Vagina (tissue), 2 donors: ENCODE measurements at regions not wholly inside any gene's neighbourhood (a gene's known extent, or its start where the extent isn't known, plus 50 kb on each side); places are given as distances from the start of the nearest gene placed in this dataset.

ENCODE experiments used
- DNase-seq, 2 donors: peaks; one replicate each; pipeline ENCODE4 v3.0.0-alpha.2; 2017; ENCODE audit errors: extremely low spot score in 2 of 2
- H3K27ac ChIP-seq: fragments of 200-600 bp; sonication (generic); one replicate; pipeline ENCODE4 v1.5.1; 2019
- H3K27me3 ChIP-seq: fragments of 200-600 bp; sonication (generic); one replicate; pipeline ENCODE4 v1.5.1; 2019
- H3K36me3 ChIP-seq, 2 donors: fragments of 200-600 bp; sonication (generic); one replicate each; pipeline ENCODE4 v1.5.1; 2017 to 2019
- H3K4me1 ChIP-seq: fragments of 200-600 bp; sonication (generic); one replicate; pipeline ENCODE4 v1.5.1; 2019
- H3K4me3 ChIP-seq, 2 donors: fragments of 200-600 bp; sonication (generic); 1 replicate in 1 of 2; 2 replicates in 1 of 2; pipeline ENCODE4 v1.5.1; 2016 to 2019
- H3K9me3 ChIP-seq: fragments of 200-600 bp; sonication (generic); one replicate; pipeline ENCODE4 v1.5.1; 2019
- POLR2A ChIP-seq, 2 donors: fragments of 450-650 bp; IDR thresholded peaks; one replicate each; pipeline ENCODE4 v1.6.1; 2017; ENCODE audit warnings: antibody characterized with exemption in 2 of 2, mild to moderate bottlenecking in 2 of 2, moderate library complexity in 2 of 2
- POLR2AphosphoS5 ChIP-seq, 2 donors: sonication (generic); formaldehyde crosslinking; IDR thresholded peaks; one replicate each; pipeline ENCODE4 v1.9.0; 2017; ENCODE audit warnings: antibody characterized with exemption in 2 of 2, mild to moderate bottlenecking in 2 of 2, low read depth in 1 of 2; ENCODE audit not compliant: insufficient read depth in 1 of 2
- intact Hi-C: fragments of 100-400 bp; cut with DNase I; formaldehyde crosslinking; loops from one replicate; pipeline ENCODE4 v1.15.1; 2023
- TF ChIP-seq, protein P1 (sequence below), 3 experiments: fragments of 450-650 bp in 2 of 3; fragments of 200-600 bp in 1 of 3; sonication (generic) in 1 of 3; IDR thresholded peaks; one replicate each; pipeline ENCODE4 v1.5.1; 2017 to 2019; ENCODE audit warnings: antibody characterized with exemption in 3 of 3, mild to moderate bottlenecking in 2 of 3, moderate library complexity in 2 of 3

DNA sequence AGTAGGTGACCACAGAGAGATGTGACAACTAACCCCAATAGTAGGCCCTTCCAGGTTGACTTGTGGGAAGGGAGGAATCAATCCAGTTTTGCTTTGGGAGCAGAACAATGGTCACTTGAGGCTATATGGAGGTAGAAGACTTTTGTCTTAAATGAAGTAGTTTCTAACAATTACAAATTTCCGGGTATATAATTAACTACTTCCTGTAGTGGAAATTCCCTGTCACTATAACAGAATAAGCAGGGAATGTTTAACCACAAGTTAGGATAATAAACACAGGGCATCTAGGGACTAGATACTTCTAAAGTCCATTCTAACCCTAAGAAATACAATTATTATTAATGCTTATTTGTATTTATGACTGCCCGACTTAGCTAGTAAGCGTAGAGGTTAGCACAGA lies 99.0 kb upstream of the TRPC3 start:
- H3K9me3 ChIP-seq = no peaks in the 10 kb centered on the region

DNA sequence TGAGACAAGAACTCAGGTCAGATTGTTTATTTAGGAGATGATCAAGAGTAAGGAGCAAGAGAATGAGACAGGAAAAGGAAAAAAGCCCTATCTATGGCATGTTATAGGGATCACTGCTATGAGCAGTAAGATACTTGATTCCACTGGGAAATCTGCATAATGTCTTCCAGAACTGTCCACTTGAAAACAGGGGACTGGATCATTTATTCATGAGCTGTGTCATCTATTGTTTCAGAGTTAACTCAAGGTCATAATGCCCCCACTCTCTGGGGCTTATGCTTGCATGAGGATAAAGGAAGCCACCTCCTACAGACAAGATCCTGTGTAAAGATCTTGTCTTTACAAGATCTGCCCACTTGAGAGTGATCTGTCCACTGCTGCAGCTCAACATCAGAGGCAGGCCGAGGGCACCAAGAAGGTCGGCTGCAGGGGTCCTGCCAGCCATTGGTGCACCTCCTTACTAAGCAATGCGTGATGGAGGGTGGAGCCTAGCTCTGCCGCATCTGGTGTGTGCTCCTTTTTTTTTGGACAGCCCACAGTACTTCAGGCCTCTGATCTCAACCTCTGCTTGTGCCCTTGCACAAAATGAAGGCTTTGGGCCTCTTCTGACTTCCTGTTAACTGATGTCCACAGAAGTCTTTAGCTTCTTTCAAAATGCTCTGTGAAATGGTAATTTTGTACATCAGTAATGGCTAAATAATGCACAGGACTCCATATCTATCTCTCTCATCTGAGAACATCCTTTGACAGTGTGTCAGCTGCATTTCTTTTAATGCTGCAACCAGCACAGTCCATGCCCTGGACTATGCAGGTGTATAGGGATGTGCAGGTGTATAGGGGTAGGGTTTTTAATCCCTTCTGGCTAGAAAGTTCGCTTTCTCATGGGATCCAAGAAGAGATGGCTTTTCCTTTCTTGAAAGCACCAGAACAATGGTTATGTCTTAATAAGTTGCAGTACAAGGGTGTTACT lies 95.9 kb upstream of the TRPC3 start:
- Histone ChIP-seq H3K36me3 (no peaks in the 10 kb centered on the region), H3K4me1 (no peaks in the 10 kb centered on the region), H3K27ac (no peak overlapping the region), H3K4me3 (no peak overlapping the region), H3K9me3 (no peaks in the 10 kb centered on the region), H3K27me3 (no peaks in the 10 kb centered on the region)
- TF ChIP-seq POLR2AphosphoS5 (IDR thresholded peaks at IDR 0.05; ENCODE audit: insufficient read depth in 1 of 2, low read depth in 1 of 2) (no peak), POLR2A (IDR thresholded peaks at IDR 0.05) (no peak)
- TF ChIP-seq, protein P1, sequence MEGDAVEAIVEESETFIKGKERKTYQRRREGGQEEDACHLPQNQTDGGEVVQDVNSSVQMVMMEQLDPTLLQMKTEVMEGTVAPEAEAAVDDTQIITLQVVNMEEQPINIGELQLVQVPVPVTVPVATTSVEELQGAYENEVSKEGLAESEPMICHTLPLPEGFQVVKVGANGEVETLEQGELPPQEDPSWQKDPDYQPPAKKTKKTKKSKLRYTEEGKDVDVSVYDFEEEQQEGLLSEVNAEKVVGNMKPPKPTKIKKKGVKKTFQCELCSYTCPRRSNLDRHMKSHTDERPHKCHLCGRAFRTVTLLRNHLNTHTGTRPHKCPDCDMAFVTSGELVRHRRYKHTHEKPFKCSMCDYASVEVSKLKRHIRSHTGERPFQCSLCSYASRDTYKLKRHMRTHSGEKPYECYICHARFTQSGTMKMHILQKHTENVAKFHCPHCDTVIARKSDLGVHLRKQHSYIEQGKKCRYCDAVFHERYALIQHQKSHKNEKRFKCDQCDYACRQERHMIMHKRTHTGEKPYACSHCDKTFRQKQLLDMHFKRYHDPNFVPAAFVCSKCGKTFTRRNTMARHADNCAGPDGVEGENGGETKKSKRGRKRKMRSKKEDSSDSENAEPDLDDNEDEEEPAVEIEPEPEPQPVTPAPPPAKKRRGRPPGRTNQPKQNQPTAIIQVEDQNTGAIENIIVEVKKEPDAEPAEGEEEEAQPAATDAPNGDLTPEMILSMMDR (IDR thresholded peaks at IDR 0.05) = no peak
- no peak for DNase-seq
- intact Hi-C loops = no loop called here

More for the DNA sequence above, 99.0 kb upstream of the TRPC3 start:
- Histone ChIP-seq H3K27me3 (no peaks in the 10 kb centered on the region), H3K36me3 (no peaks in the 10 kb centered on the region), H3K4me3 (no peak overlapping the region), H3K4me1 (no peaks in the 10 kb centered on the region), H3K27ac (no peak overlapping the region)
- intact Hi-C loops = no loop called here
- DNase-seq = no peak
- TF ChIP-seq, protein P1 (IDR thresholded peaks at IDR 0.05) = no peak
- TF ChIP-seq POLR2A (IDR thresholded peaks at IDR 0.05) (no peak), POLR2AphosphoS5 (IDR thresholded peaks at IDR 0.05; ENCODE audit: insufficient read depth in 1 of 2, low read depth in 1 of 2) (no peak)

DNA sequence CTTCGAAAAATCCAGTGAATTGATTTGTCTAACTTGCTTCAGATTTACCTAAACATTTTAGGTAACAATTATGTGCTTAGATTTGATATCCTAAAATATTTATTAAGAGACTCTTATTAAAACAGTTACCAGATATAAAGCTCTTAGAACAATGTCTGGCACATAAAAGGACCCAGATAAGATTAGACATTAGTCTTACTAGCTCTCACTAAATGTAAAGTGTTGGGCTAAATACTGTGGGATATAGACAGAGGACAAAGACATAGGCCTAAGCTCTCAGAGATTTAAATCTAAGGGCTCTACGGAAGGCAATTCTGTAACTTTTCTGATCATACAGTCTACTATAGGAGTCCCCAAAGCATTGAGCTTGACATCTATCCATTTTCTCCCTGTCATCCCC lies 94.4 kb upstream of the TRPC3 start:
- H3K4me1 ChIP-seq = no peaks in the 10 kb centered on the region
- DNase-seq = no peak
- intact Hi-C loops = no loop called here
- H3K9me3 ChIP-seq = no peaks in the 10 kb centered on the region
- no peaks in the 10 kb centered on the region for H3K36me3 ChIP-seq
- H3K27ac ChIP-seq = no peak overlapping the region
- H3K27me3 ChIP-seq = no peaks in the 10 kb centered on the region
- no peak overlapping the region for H3K4me3 ChIP-seq
- TF ChIP-seq POLR2AphosphoS5 (IDR thresholded peaks at IDR 0.05; ENCODE audit: insufficient read depth in 1 of 2, low read depth in 1 of 2) (no peak), POLR2A (IDR thresholded peaks at IDR 0.05) (no peak)
- TF ChIP-seq, protein P1 (IDR thresholded peaks at IDR 0.05) = no peak

- Histone ChIP-seq H3K4me1 (no peaks in the 10 kb centered on the region), H3K27me3 (no peaks in the 10 kb centered on the region), H3K4me3 (no peak overlapping the region), H3K27ac (no peak overlapping the region), H3K9me3 (no peaks in the 10 kb centered on the region), H3K36me3 (no peaks in the 10 kb centered on the region)
- TF ChIP-seq POLR2AphosphoS5 (IDR thresholded peaks at IDR 0.05; ENCODE audit: insufficient read depth in 1 of 2, low read depth in 1 of 2) = no peak
- no peak for TF ChIP-seq POLR2A (IDR thresholded peaks at IDR 0.05)
- TF ChIP-seq, protein P1 (IDR thresholded peaks at IDR 0.05) = no peak
- DNase-seq = no peak
- intact Hi-C loops = no loop called here
Measured at GRCh38 chr4:122045533-122045932, 93.7 kb upstream of the TRPC3 start.

- DNase-seq = no peak
- intact Hi-C loops = no loop called here
- H3K4me1 ChIP-seq = no peaks in the 10 kb centered on the region
- H3K4me3 ChIP-seq = no peak overlapping the region
- H3K9me3 ChIP-seq = no peaks in the 10 kb centered on the region
- TF ChIP-seq POLR2A (IDR thresholded peaks at IDR 0.05) (no peak), POLR2AphosphoS5 (IDR thresholded peaks at IDR 0.05; ENCODE audit: insufficient read depth in 1 of 2, low read depth in 1 of 2) (no peak)
- H3K27ac ChIP-seq = no peak overlapping the region
- no peaks in the 10 kb centered on the region for H3K27me3 ChIP-seq
- H3K36me3 ChIP-seq = no peaks in the 10 kb centered on the region
Measured at GRCh38 chr4:122044501-122044900, 92.6 kb upstream of the TRPC3 start.
